ENCODE measurements at regions not wholly inside any gene's neighbourhood (a gene's known extent, or its start where the extent isn't known, plus 50 kb on each side); places are given as distances from the start of the nearest gene placed in this dataset.

DNA sequence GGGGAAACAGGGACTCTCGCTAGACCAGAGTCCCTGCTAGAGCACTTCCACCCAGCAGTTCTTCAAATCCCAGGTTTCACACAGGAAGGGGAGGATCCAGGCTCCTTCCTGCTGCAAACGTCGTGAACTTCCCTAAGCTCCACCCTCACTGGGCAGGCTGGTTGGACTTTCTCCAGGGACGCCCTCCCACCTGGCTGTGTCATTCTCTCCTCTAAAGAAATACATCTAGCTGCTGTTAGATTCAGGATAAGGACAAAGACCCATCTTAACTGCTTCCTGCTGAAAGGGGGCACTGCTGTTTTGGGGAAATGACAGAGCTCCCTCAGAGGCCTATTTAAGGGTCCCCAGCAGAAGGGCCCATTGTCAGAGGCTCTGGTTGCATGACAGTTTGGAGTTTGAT is 230.7 kb downstream of the SEMA6A start:
- TF ChIP-seq, protein P1, sequence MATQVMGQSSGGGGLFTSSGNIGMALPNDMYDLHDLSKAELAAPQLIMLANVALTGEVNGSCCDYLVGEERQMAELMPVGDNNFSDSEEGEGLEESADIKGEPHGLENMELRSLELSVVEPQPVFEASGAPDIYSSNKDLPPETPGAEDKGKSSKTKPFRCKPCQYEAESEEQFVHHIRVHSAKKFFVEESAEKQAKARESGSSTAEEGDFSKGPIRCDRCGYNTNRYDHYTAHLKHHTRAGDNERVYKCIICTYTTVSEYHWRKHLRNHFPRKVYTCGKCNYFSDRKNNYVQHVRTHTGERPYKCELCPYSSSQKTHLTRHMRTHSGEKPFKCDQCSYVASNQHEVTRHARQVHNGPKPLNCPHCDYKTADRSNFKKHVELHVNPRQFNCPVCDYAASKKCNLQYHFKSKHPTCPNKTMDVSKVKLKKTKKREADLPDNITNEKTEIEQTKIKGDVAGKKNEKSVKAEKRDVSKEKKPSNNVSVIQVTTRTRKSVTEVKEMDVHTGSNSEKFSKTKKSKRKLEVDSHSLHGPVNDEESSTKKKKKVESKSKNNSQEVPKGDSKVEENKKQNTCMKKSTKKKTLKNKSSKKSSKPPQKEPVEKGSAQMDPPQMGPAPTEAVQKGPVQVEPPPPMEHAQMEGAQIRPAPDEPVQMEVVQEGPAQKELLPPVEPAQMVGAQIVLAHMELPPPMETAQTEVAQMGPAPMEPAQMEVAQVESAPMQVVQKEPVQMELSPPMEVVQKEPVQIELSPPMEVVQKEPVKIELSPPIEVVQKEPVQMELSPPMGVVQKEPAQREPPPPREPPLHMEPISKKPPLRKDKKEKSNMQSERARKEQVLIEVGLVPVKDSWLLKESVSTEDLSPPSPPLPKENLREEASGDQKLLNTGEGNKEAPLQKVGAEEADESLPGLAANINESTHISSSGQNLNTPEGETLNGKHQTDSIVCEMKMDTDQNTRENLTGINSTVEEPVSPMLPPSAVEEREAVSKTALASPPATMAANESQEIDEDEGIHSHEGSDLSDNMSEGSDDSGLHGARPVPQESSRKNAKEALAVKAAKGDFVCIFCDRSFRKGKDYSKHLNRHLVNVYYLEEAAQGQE (IDR thresholded peaks at IDR 0.05; ENCODE audit: insufficient read depth in 1 of 2, low read depth in 2 of 2, low read length in 1 of 2) = no peak
- TF ChIP-seq, protein P2, sequence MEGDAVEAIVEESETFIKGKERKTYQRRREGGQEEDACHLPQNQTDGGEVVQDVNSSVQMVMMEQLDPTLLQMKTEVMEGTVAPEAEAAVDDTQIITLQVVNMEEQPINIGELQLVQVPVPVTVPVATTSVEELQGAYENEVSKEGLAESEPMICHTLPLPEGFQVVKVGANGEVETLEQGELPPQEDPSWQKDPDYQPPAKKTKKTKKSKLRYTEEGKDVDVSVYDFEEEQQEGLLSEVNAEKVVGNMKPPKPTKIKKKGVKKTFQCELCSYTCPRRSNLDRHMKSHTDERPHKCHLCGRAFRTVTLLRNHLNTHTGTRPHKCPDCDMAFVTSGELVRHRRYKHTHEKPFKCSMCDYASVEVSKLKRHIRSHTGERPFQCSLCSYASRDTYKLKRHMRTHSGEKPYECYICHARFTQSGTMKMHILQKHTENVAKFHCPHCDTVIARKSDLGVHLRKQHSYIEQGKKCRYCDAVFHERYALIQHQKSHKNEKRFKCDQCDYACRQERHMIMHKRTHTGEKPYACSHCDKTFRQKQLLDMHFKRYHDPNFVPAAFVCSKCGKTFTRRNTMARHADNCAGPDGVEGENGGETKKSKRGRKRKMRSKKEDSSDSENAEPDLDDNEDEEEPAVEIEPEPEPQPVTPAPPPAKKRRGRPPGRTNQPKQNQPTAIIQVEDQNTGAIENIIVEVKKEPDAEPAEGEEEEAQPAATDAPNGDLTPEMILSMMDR (IDR thresholded peaks at IDR 0.05) = no peak
- no peak for DNase-seq (ENCODE audit: low read depth, low spot score)
- no peak overlapping the region for H3K27ac ChIP-seq (ENCODE audit: low read length)
- no peaks in the 10 kb centered on the region for H3K27me3 ChIP-seq (ENCODE audit: control insufficient read depth, insufficient read depth, low read length)
- H3K4me3 ChIP-seq (ENCODE audit: low read depth in 2 of 2, low read length in 2 of 2) = no peak overlapping the region
- ChIA-PET CTCF (no interaction called here), POLR2A (no interaction called here)
- no peak for ATAC-seq
- no peaks in the 10 kb centered on the region for H3K4me1 ChIP-seq (ENCODE audit: control insufficient read depth, insufficient read depth, low read length)
- no TSS peak for BruUV-seq (replicated peaks)
- intact Hi-C loops (cut with micrococcal nuclease; ENCODE audit: unreplicated experiment) (no loop called here), in situ Hi-C loops (cut with HindIII; ENCODE audit: low pct_unique_long_range_greater_than_20kb, low sequenced_read_pairs) (no loop called here)
- H3K36me3 ChIP-seq (ENCODE audit: control insufficient read depth, insufficient read depth, low read length) = no peaks in the 10 kb centered on the region
- H3K9me3 ChIP-seq (ENCODE audit: control insufficient read depth, insufficient read depth, low read depth, low read length) = no peaks in the 10 kb centered on the region

All from Panc1 (cell line).